Psoas muscle (tissue), 7 donors: ENCODE measurements at regions not wholly inside any gene's neighbourhood (a gene's known extent, or its start where the extent isn't known, plus 50 kb on each side); places are given as distances from the start of the nearest gene placed in this dataset.

Experiments
- ATAC-seq, 4 donors: fragments of 200-7000 bp; cut with Tn5 transposase; one replicate each; pipeline ENCODE4 v1.9.1; 2020; ENCODE audit warnings: moderate library complexity in 3 of 4, mild to moderate bottlenecking in 2 of 4
- DNase-seq, 2 donors: peaks; one replicate each; pipeline ENCODE4 v3.0.0-alpha.2; 2020
- H3K27ac ChIP-seq: fragments of 200-600 bp; one replicate; pipeline ENCODE4 v1.8.0; 2022
- H3K27me3 ChIP-seq, 3 donors: fragments of 200-600 bp in 1 of 3; one replicate each; pipeline versions ENCODE4 v1.6.1 to v1.8.0; 2013 to 2022; ENCODE audit warnings: low read length in 2 of 3, mild to moderate bottlenecking in 2 of 3, moderate library complexity in 1 of 3; ENCODE audit not compliant: insufficient read depth in 3 of 3
- H3K36me3 ChIP-seq, 2 donors: fragments of 200-600 bp in 1 of 2; one replicate each; pipeline versions ENCODE4 v1.6.1 to v1.8.0; 2013 to 2022; ENCODE audit warnings: low read depth in 1 of 2, mild to moderate bottlenecking in 1 of 2, moderate library complexity in 1 of 2; ENCODE audit not compliant: insufficient read depth in 1 of 2
- H3K4me1 ChIP-seq: fragments of 200-600 bp; one replicate; pipeline ENCODE4 v1.8.0; 2022
- H3K4me3 ChIP-seq: fragments of 200-600 bp; one replicate; pipeline ENCODE4 v1.8.0; 2022; ENCODE audit warnings: mild to moderate bottlenecking
- H3K9me3 ChIP-seq: fragments of 200-600 bp; one replicate; pipeline ENCODE4 v1.8.0; 2022
- CTCF ChIP-seq: fragments of 200-600 bp; IDR thresholded peaks from one replicate; pipeline ENCODE4 v1.8.0; 2022; ENCODE audit warnings: antibody characterized with exemption
- WGBS, 3 donors: extraction: QIAGEN DNeasy Blood & Tissue Kit; methylation state at CpG; one replicate each; pipeline versions ENCODE4 v1.1.6 to v1.1.7; 2013; 5-methylcytosine and 5-hydroxymethylcytosine counted together
- intact Hi-C, 2 donors: fragments of 100-400 bp; cut with DNase I; formaldehyde crosslinking; loops; one replicate each; pipeline versions ENCODE4 v1.11.0 to v1.14.2; 2022
- donor health status: healthy with polysubstance abuse.
- donor health status: DM: no; HTN: no; CAD: no; lungs with moderate emphysema.
- donor health status: Bipolar disorder and iron deficiency.
- donor health status: healthy.
- donor health status: DM: yes; HTN: yes; CAD: no.
- donor health status: DM: no; HTN: no; CAD: no.
- donor health status: DM: yes; HTN: yes; CAD: no.

DNA sequence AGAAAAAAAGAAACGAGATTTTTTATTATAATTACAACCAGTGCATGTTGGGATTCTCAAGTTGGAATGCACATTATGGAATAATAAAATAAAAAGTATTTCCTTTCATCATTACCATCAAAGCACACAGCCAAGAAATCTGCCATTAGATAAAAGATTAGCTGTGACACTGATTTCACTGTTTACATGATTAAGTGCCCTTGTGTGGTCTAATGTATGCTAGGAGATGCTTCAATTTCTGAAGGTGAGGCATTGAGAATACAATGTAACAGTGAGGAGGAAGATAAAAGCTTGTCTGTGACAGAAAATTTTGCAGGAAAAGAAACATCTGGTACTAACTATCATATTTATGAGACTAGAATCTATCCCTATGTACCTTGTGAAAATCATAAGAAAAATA lies 409.7 kb upstream of the PRMT6 start:
- H3K27ac ChIP-seq = no peak overlapping the region
- no peak for TF ChIP-seq CTCF
- H3K4me1 ChIP-seq = no peaks in the 10 kb centered on the region
- no peak overlapping the region for H3K4me3 ChIP-seq
- DNase-seq = no peak
- H3K36me3 ChIP-seq = no peaks in the 10 kb centered on the region
- H3K27me3 ChIP-seq = no peaks in the 10 kb centered on the region
- WGBS, 3 donors = 65 to 75% (median 71%) methylated on average over 1 of the region's 1 CpG
- no peaks in the 10 kb centered on the region for H3K9me3 ChIP-seq
- intact Hi-C loops = no loop called here
- no peak for ATAC-seq

DNA sequence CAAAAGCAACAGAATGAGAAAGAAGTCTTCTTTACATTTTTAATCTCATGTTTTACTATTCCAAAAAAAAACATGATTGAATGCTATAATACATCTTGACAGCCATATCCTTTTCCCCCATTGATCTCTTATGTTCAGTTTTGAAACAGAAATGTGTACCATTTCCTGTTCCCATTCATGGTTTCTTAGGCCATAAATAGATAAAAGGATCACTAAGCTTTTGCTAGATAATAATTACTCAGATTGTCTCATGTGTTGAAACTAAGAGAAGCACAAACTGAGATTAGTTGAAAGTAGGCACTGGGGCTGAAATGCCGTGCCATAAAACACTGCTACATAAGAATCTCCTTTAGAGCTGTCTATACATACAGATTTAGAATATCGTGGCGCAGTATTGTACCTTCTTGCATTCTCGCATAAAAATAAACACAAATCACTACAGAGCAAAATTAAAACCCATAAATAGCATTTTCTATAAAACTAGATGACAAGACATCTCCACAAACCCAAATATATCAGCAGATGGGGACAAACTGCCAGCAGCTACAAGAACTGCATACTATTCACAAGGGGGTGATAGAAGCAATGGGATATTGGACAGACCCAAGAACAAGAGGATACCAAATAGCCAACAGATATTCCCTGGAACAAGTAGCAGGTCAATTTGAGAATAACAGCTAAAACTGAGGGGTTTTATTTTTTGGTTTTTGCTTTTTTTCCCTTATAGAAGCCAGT lies 405.3 kb upstream of the PRMT6 start:
- no peaks in the 10 kb centered on the region for H3K36me3 ChIP-seq
- ATAC-seq = no peak
- intact Hi-C loops = no loop called here
- DNase-seq = no peak
- TF ChIP-seq CTCF = no peak
- WGBS, 3 donors = 77 to 80% (median 78%) methylated on average over 4 of the region's 4 CpGs
- H3K4me3 ChIP-seq = no peak overlapping the region
- H3K27me3 ChIP-seq = no peaks in the 10 kb centered on the region
- H3K27ac ChIP-seq = no peak overlapping the region
- no peaks in the 10 kb centered on the region for H3K4me1 ChIP-seq
- no peaks in the 10 kb centered on the region for H3K9me3 ChIP-seq

DNA sequence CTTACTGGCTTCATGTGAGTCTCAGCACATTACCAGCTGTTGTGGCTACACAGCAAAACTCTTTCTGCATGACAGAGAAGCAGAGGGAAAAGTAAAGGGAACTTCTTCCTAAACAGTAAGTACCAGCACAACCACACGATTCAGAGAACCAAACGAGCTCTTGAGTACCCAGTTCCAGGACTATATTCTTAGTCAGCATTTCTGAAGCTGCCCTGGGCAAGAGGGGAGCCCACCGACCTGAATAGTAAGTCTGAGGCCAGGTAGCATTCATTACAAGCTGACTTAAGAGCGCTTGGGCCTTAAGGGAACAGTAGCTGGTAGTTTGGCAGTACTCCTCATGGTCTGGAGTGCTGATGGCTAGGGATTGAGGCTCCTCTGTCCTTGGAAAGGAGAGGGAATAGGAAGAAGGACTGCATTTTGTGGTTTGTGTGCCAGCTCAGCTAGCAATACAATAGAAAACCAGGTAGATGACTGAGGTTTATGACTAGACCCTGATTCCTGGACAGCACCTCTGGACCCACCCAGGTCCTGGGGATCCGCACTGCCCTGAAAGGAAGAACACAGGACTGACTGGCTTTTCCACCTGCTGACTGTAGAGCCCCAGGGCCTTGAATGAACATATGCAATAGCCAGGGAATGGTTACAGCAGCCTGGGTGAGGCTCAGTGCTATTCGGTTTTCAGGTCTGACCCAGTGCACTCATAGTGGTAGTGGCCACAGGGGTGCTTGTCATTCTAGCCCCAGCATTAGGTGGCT lies 396.8 kb upstream of the PRMT6 start:
- Histone ChIP-seq H3K4me3 (no peak overlapping the region), H3K27me3 (no peaks in the 10 kb centered on the region), H3K36me3 (no peaks in the 10 kb centered on the region), H3K9me3 (no peaks in the 10 kb centered on the region), H3K27ac (no peak overlapping the region), H3K4me1 (no peaks in the 10 kb centered on the region)
- intact Hi-C loops = no loop called here
- ATAC-seq (no peak), DNase-seq (no peak)
- TF ChIP-seq CTCF = no peak
- 72 to 77% (median 74%) methylated on average over 6 of the region's 6 CpGs for WGBS, 3 donors

- H3K4me3 ChIP-seq = no peak overlapping the region
- ATAC-seq = no peak
- DNase-seq = no peak
- no peak overlapping the region for H3K27ac ChIP-seq
- no peak for TF ChIP-seq CTCF
- no peaks in the 10 kb centered on the region for H3K36me3 ChIP-seq
- intact Hi-C loops = no loop called here
- H3K9me3 ChIP-seq = no peaks in the 10 kb centered on the region
- WGBS, 3 donors = 25 to 36% (median 29%) methylated on average over 1 of the region's 1 CpG
- no peaks in the 10 kb centered on the region for H3K27me3 ChIP-seq
- no peaks in the 10 kb centered on the region for H3K4me1 ChIP-seq
Measured at GRCh38 chr1:106675558-106675957, 380.9 kb upstream of the PRMT6 start.
